Brain microvascular endothelial cell (primary cell): ENCODE measurements at regions not wholly inside any gene's neighbourhood (a gene's known extent, or its start where the extent isn't known, plus 50 kb on each side); places are given as distances from the start of the nearest gene placed in this dataset.
"Not testable (repeated sequence)": the region's sequence is repeated elsewhere in the genome, so short reads cannot be mapped to it uniquely, and the experiment has no call there.

Experiments
- DNase-seq: peaks from one replicate; pipeline ENCODE4 v3.0.0-alpha.2; 2020
- H3K27ac ChIP-seq: fragments of 250-450 bp; sonication (Bioruptor Pico); 2 replicates; pipeline ENCODE4 v1.5.1; 2020; ENCODE audit warnings: mild to moderate bottlenecking, moderate library complexity
- H3K27me3 ChIP-seq: fragments of 250-450 bp; sonication (Bioruptor Pico); replicated peaks from 2 replicates; pipeline ENCODE4 v1.5.1; 2020; ENCODE audit warnings: mild to moderate bottlenecking
- H3K36me3 ChIP-seq: fragments of 250-450 bp; sonication (Bioruptor Pico); replicated peaks from 2 replicates; pipeline ENCODE4 v1.5.1; 2020; ENCODE audit warnings: mild to moderate bottlenecking
- H3K4me3 ChIP-seq: 2 replicates; pipeline ENCODE4 v1.5.1; 2011; ENCODE audit warnings: low read depth, mild to moderate bottlenecking, control low read depth, low read length, moderate library complexity
- CTCF ChIP-seq: IDR thresholded peaks from 2 replicates; pipeline ENCODE4 v1.5.1; 2011; ENCODE audit warnings: low read depth, mild to moderate bottlenecking, moderate library complexity, low read length, control low read depth, inconsistent platforms; ENCODE audit errors: missing control alignments
- in situ Hi-C: cut with HindIII; loops from 2 replicates; pipeline ENCODE4 v1.10.0; 2017; ENCODE audit warnings: low sequenced_read_pairs, low pct_ligation_motif_present

GRCh38 chr6:126672649-126673048 lies 332.7 kb downstream of the CENPW start:
- Histone ChIP-seq H3K27ac (no peak overlapping the region), H3K4me3 (no peak overlapping the region), H3K27me3 (no peaks in the 10 kb centered on the region), H3K36me3 (no peaks in the 10 kb centered on the region)
- in situ Hi-C loops, result no loop called here
- no peak for TF ChIP-seq CTCF
- no peak for DNase-seq

DNA sequence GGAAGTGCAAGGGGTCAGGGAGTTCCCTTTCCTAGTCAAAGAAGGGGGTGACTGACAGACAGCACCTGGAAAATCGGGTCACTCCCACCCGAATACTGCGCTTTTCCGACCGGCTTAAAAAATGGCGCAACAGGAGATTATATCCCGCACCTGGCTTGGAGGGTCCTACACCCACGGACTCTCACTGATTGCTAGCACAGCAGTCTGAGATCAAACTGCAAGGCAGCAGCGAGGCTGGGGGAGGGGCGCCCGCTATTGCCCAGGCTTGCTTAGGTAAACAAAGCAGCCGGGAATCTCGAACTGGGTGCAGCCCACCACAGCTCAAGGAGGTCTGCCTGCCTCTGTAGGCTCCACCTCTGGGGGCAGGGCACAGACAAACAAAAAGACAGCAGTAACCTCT lies 333.8 kb downstream of the CENPW start:
- DNase-seq, in situ Hi-C loops, H3K27me3 ChIP-seq, H3K36me3 ChIP-seq, H3K27ac ChIP-seq, H3K4me3 ChIP-seq: not testable (repeated sequence)

DNA sequence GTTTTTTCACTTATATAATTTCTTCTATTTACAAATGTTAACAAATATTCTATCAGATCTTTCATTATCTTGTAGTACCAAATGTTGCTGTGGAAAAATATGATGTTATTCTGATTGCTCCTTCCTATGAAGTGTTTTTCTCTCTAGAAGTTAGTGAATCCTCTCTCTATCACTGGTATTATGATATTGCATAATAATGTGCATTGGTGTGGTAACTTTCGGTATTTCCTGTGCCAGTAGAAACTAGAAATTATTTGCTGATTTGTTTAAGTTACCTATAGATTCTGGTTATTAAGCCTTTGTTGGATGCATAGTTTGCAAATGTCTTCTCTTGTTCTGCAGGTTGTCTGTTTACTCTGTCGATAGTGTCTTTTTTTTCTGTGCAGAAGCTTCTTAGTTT lies 342.5 kb downstream of the CENPW start:
- Histone ChIP-seq H3K36me3 (no peaks in the 10 kb centered on the region), H3K27me3 (no peaks in the 10 kb centered on the region), H3K4me3 (no peak overlapping the region), H3K27ac (no peak overlapping the region)
- in situ Hi-C loops, result no loop called here
- DNase-seq, result no peak
- TF ChIP-seq CTCF, result no peak

- Histone ChIP-seq H3K27me3 (no peaks in the 10 kb centered on the region), H3K36me3 (no peaks in the 10 kb centered on the region), H3K27ac (no peak overlapping the region), H3K4me3 (no peak overlapping the region)
- no peak for DNase-seq
- TF ChIP-seq CTCF, result no peak
- in situ Hi-C loops, result no loop called here
Observed at GRCh38 chr6:126685182-126685581, 345.3 kb downstream of the CENPW start.

DNA sequence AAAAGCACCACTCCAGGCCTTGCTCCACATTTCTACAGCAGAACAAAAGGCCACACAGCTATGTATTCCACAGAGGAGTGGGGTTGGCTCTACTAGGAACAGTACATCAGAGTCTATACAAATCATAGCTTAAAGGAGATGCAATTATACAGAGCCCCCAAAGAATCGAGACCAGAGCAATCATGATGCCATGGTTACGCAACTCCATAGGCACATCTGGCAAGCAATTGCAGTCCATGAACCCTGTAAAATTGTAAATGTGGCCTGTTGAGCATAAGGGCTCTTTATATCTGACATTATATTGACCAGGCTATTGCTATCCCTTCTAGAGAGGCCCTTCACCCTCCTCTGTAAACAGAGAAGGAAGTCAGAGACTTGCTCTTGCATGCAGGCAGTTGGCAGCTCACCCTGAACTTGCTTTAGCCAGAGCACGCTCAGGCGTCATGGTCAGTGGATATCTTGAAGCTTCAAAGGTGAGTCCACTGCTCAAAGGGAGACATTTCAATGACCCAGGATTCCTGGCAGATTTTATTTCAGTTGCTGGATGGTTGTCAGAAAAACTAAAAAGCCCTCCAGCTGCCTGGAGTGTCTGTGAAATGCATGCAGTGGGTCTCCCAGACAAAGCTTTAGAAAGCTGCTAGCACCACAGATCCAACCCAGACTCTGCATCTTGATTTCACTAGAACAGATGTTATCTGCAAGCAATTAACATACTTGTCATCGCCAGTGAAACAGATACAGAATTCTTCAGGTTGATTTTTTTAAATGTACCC lies 357.2 kb downstream of the CENPW start:
- TF ChIP-seq CTCF, result no peak
- H3K36me3 ChIP-seq, result no peaks in the 10 kb centered on the region
- in situ Hi-C loops, result no loop called here
- no peak overlapping the region for H3K4me3 ChIP-seq
- no peak overlapping the region for H3K27ac ChIP-seq
- DNase-seq, result no peak
- no peaks in the 10 kb centered on the region for H3K27me3 ChIP-seq

GRCh38 chr6:126698732-126699240 lies 358.9 kb downstream of the CENPW start:
- no peak for DNase-seq
- H3K36me3 ChIP-seq, result no peaks in the 10 kb centered on the region
- H3K27me3 ChIP-seq, result no peaks in the 10 kb centered on the region
- no peak overlapping the region for H3K4me3 ChIP-seq
- in situ Hi-C loops, result no loop called here
- TF ChIP-seq CTCF, result no peak
- H3K27ac ChIP-seq, result no peak overlapping the region
